Caco-2 (cell line): ENCODE measurements at regions not wholly inside any gene's neighbourhood (a gene's known extent, or its start where the extent isn't known, plus 50 kb on each side); places are given as distances from the start of the nearest gene placed in this dataset.

Experiments
- BruUV-seq: library from RNA; stranded (reverse); fragments of 400-500 nt; replicated peaks from 2 replicates; lab custom pipeline; 2021; lab: Mats Ljungman, UMichigan
- CTCF ChIA-PET: fragments of 300-600 bp; sonication (Branson Sonifier 250); formaldehyde crosslinking; loops from one replicate; lab custom pipeline; 2022; ENCODE audit warnings: antibody characterized with exemption; lab: Charles Lee
- POLR2A ChIA-PET: fragments of 300-600 bp; sonication (Branson Sonifier 250); formaldehyde crosslinking; loops from one replicate; lab custom pipeline; 2022; ENCODE audit warnings: antibody characterized with exemption; lab: Charles Lee
- DNase-seq, 2 experiments: peaks; one replicate each; pipeline versions ENCODE4 v3.0.0 to v3.0.0-alpha.2; 2020 to 2022
- H3K27me3 ChIP-seq: replicated peaks from 2 replicates; pipeline ENCODE4 v1.6.0; 2011; ENCODE audit warnings: low read length; ENCODE audit not compliant: control insufficient read depth, insufficient read depth
- H3K36me3 ChIP-seq: 2 replicates; pipeline ENCODE4 v1.5.1; 2011; ENCODE audit warnings: low read length; ENCODE audit not compliant: control insufficient read depth, insufficient read depth
- H3K4me1 ChIP-seq: fragments of 250-450 bp; sonication (Bioruptor Pico); 2 replicates; pipeline ENCODE4 v1.5.1; 2020; ENCODE audit warnings: mild to moderate bottlenecking
- H3K4me3 ChIP-seq: 2 replicates; pipeline ENCODE4 v1.5.1; 2011; ENCODE audit warnings: low read depth, mild to moderate bottlenecking, control low read depth, low read length
- H3K9me3 ChIP-seq: fragments of 250-450 bp; sonication (Bioruptor Pico); 2 replicates; pipeline ENCODE4 v1.5.1; 2020; ENCODE audit warnings: mild to moderate bottlenecking, moderate library complexity
- H3K27ac Mint-ChIP-seq: one replicate; pipeline ENCODE4 v1.8.0; 2022; ENCODE audit warnings: mixed read lengths; ENCODE audit not compliant: unreplicated experiment
- H3K27me3 Mint-ChIP-seq: one replicate; pipeline ENCODE4 v1.8.0; 2022; ENCODE audit warnings: mixed read lengths; ENCODE audit not compliant: insufficient read depth, unreplicated experiment
- H3K36me3 Mint-ChIP-seq: one replicate; pipeline ENCODE4 v1.8.0; 2022; ENCODE audit warnings: mild to moderate bottlenecking, mixed read lengths; ENCODE audit not compliant: insufficient read depth, unreplicated experiment
- H3K4me1 Mint-ChIP-seq: one replicate; pipeline ENCODE4 v1.8.0; 2022; ENCODE audit warnings: low read depth, mixed read lengths; ENCODE audit not compliant: unreplicated experiment
- H3K4me3 Mint-ChIP-seq: one replicate; pipeline ENCODE4 v1.8.0; 2022; ENCODE audit warnings: mild to moderate bottlenecking, moderate library complexity, mixed read lengths; ENCODE audit not compliant: unreplicated experiment
- H3K9me3 Mint-ChIP-seq: one replicate; pipeline ENCODE4 v1.8.0; 2022; ENCODE audit warnings: mixed read lengths; ENCODE audit not compliant: unreplicated experiment
- intact Hi-C: fragments of 100-400 bp; cut with micrococcal nuclease; formaldehyde crosslinking; loops from one replicate; pipeline ENCODE4 v1.10.0; 2022; ENCODE audit not compliant: unreplicated experiment
- TF ChIP-seq, protein P1 (sequence below), 2 experiments: fragments of 200-600 bp in 1 of 2; IDR thresholded peaks; 1 replicate in 1 of 2; 2 replicates in 1 of 2; pipeline versions ENCODE4 v1.5.1 to v1.8.0; 2011 to 2022; ENCODE audit warnings: antibody characterized with exemption in 1 of 2, control low read depth in 1 of 2, inconsistent platforms in 1 of 2, low read depth in 1 of 2, low read length in 1 of 2, mild to moderate bottlenecking in 1 of 2, moderate library complexity in 1 of 2; ENCODE audit not compliant: insufficient read depth in 1 of 2, severe bottlenecking in 1 of 2, unreplicated experiment in 1 of 2

- intact Hi-C loops: no loop called here
- no peaks in the 10 kb centered on the region for H3K36me3 Mint-ChIP-seq
- H3K27ac Mint-ChIP-seq: no peak overlapping the region
- Histone ChIP-seq H3K4me1 (no peaks in the 10 kb centered on the region), H3K9me3 (no peaks in the 10 kb centered on the region), H3K36me3 (no peaks in the 10 kb centered on the region), H3K4me3 (no peak overlapping the region), H3K27me3 (peaks cover 2% of the 10 kb centered on the region; the same call in 1 of the 2 replicates)
- CTCF ChIA-PET: no interaction called here
- no peak for DNase-seq
- POLR2A ChIA-PET: no interaction called here
- BruUV-seq: no TSS peak
- H3K27me3 Mint-ChIP-seq: peaks cover 1% of the 10 kb centered on the region
- TF ChIP-seq, protein P1, sequence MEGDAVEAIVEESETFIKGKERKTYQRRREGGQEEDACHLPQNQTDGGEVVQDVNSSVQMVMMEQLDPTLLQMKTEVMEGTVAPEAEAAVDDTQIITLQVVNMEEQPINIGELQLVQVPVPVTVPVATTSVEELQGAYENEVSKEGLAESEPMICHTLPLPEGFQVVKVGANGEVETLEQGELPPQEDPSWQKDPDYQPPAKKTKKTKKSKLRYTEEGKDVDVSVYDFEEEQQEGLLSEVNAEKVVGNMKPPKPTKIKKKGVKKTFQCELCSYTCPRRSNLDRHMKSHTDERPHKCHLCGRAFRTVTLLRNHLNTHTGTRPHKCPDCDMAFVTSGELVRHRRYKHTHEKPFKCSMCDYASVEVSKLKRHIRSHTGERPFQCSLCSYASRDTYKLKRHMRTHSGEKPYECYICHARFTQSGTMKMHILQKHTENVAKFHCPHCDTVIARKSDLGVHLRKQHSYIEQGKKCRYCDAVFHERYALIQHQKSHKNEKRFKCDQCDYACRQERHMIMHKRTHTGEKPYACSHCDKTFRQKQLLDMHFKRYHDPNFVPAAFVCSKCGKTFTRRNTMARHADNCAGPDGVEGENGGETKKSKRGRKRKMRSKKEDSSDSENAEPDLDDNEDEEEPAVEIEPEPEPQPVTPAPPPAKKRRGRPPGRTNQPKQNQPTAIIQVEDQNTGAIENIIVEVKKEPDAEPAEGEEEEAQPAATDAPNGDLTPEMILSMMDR (IDR thresholded peaks at IDR 0.05; ENCODE audit: insufficient read depth in 1 of 2, low read depth in 1 of 2, low read length in 1 of 2, severe bottlenecking in 1 of 2, unreplicated experiment in 1 of 2): no peak
- no peaks in the 10 kb centered on the region for H3K9me3 Mint-ChIP-seq
- no peaks in the 10 kb centered on the region for H3K4me1 Mint-ChIP-seq
- H3K4me3 Mint-ChIP-seq: no peak overlapping the region
Observed at GRCh38 chr3:194798486-194798885, 112.8 kb downstream of the FAM43A start.

DNA sequence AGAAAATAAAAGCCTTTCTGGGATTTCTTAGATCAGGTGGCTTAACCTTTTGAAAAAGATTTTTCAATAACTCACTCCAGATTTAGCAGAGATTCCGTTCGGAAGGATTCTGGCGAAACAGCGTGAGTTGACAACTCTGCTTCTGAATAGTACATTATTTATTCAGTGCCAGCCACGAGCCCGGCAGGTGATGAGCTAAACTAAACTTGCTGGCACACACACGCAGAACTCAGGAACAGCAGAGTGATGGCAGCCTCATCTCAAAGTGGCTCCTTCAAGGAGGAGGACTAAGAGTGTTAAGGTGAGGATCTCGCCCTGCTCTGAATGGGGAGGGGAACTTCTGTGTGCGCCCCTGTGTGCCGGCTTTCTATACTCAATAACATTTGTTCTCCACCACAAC, 114.3 kb downstream of the FAM43A start:
- no peaks in the 10 kb centered on the region for H3K36me3 ChIP-seq
- Mint-ChIP-seq H3K36me3 (no peaks in the 10 kb centered on the region), H3K9me3 (no peaks in the 10 kb centered on the region), H3K27me3 (peaks cover 8% of the 10 kb centered on the region), H3K27ac (no peak overlapping the region), H3K4me1 (no peaks in the 10 kb centered on the region), H3K4me3 (no peak overlapping the region)
- no TSS peak for BruUV-seq
- H3K4me1 ChIP-seq: no peaks in the 10 kb centered on the region
- ChIA-PET CTCF (interaction anchor here (0.6 kb wide), 1 partner anchor 174 kb away, joined by 3 read pairs; no protein-coding TSS in a partner anchor), POLR2A (no interaction called here)
- TF ChIP-seq, protein P1 (IDR thresholded peaks at IDR 0.05; ENCODE audit: insufficient read depth in 1 of 2, low read depth in 1 of 2, low read length in 1 of 2, severe bottlenecking in 1 of 2, unreplicated experiment in 1 of 2): no peak
- no peak for DNase-seq
- intact Hi-C loops: no loop called here
- H3K9me3 ChIP-seq: no peaks in the 10 kb centered on the region
- no peak overlapping the region for H3K4me3 ChIP-seq
- H3K27me3 ChIP-seq: peaks cover 2% of the 10 kb centered on the region

DNA sequence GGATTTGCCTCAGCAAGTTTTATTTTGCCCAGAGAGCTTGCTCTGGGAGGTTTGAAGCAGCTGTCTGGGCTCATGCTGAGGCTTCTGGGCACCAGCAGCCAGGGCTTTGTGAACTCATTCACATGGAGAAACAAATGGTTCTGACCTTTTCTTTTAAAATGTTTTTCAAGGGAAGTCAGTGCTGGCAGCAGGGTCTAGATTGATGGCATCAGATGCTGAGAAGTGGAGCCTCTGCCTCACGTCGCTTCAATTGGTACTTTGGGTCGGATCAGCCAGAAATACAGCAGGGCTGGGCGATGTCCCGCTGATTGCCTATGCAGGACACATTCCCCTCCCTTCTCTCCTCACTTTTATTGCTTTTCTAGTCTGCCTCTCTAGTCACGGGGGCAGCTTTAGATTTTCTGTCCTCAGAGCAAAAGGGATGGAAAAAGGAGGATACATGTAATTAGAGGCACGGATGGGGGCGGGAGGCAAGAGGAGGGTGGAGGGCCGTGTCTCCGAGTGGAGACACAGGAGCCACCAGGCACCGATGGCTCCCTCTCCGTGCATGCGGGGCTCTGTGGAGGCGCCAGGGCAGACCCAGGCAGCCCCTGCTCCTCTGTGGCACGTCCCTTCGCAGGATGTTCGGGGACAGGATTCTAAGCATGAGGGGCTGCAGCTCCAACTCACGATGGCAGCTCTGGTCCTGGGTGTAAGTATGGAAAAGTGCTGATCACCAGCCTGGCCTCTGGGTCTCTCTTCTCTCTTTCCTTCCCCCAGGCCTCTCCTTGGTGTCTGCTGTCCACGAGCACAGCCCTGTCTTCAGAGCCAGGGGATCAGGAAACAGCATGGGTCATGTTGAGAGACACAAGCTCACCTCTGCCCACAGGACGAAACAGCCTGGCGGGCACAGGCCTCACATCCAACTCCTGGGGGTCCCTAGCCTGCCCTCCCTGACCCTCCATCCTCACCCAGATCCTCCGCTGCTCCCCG, 116.1 kb downstream of the FAM43A start:
- DNase-seq: no peak
- no peaks in the 10 kb centered on the region for H3K9me3 Mint-ChIP-seq
- H3K4me1 Mint-ChIP-seq: no peaks in the 10 kb centered on the region
- CTCF ChIA-PET: interaction anchor here (0.6 kb wide), 1 partner anchor 244 kb away, joined by 5 read pairs; no protein-coding TSS in a partner anchor
- TF ChIP-seq, protein P1 (IDR thresholded peaks at IDR 0.05; ENCODE audit: insufficient read depth in 1 of 2, low read depth in 1 of 2, low read length in 1 of 2, severe bottlenecking in 1 of 2, unreplicated experiment in 1 of 2): no peak
- Histone ChIP-seq H3K4me1 (no peaks in the 10 kb centered on the region), H3K9me3 (no peaks in the 10 kb centered on the region), H3K36me3 (no peaks in the 10 kb centered on the region), H3K27me3 (peaks cover 2% of the 10 kb centered on the region), H3K4me3 (no peak overlapping the region)
- intact Hi-C loops: no loop called here
- no peak overlapping the region for H3K4me3 Mint-ChIP-seq
- H3K27ac Mint-ChIP-seq: no peak overlapping the region
- POLR2A ChIA-PET: no interaction called here
- BruUV-seq: no TSS peak
- peaks cover 17% of the 10 kb centered on the region for H3K27me3 Mint-ChIP-seq
- H3K36me3 Mint-ChIP-seq: no peaks in the 10 kb centered on the region
